Fibroblast of mammary gland (primary cell): ENCODE measurements at regions not wholly inside any gene's neighbourhood (a gene's known extent, or its start where the extent isn't known, plus 50 kb on each side); places are given as distances from the start of the nearest gene placed in this dataset.

Experiments
- DNase-seq: peaks from one replicate; pipeline ENCODE4 v3.0.0-alpha.2; 2010; ENCODE audit warnings: low read depth
- H3K4me3 ChIP-seq: 2 replicates; pipeline ENCODE4 v1.5.1; 2011; ENCODE audit warnings: low read depth, mild to moderate bottlenecking, low read length, moderate library complexity; ENCODE audit not compliant: control insufficient read depth
- TF ChIP-seq, protein P1 (sequence below): conservative IDR thresholded peaks from 2 replicates; pipeline ENCODE4 v1.5.1; 2011; ENCODE audit warnings: low read depth, low read length, inconsistent platforms; ENCODE audit not compliant: control insufficient read depth, insufficient read depth

DNA sequence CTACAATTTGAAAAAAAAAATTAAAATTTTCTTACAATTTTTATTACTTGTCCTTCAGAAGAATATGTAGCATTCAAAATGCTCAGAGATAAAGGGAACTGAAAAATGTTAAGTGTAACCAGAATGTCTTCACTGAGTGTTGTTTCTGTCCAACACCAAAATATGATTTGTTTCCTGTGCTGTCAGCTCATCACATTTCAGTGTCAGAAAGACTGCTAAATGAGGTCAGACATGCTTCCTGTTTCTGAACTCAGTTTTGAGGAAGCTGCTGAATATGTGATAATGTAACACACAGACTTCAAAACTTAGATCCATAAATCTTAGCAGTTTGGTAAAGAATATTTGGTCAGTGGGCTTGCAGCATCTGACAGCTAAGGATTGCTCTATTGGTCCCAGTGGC, 1849.7 kb downstream of the PCDH7 start:
- TF ChIP-seq, protein P1, sequence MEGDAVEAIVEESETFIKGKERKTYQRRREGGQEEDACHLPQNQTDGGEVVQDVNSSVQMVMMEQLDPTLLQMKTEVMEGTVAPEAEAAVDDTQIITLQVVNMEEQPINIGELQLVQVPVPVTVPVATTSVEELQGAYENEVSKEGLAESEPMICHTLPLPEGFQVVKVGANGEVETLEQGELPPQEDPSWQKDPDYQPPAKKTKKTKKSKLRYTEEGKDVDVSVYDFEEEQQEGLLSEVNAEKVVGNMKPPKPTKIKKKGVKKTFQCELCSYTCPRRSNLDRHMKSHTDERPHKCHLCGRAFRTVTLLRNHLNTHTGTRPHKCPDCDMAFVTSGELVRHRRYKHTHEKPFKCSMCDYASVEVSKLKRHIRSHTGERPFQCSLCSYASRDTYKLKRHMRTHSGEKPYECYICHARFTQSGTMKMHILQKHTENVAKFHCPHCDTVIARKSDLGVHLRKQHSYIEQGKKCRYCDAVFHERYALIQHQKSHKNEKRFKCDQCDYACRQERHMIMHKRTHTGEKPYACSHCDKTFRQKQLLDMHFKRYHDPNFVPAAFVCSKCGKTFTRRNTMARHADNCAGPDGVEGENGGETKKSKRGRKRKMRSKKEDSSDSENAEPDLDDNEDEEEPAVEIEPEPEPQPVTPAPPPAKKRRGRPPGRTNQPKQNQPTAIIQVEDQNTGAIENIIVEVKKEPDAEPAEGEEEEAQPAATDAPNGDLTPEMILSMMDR = no peak
- no peak for DNase-seq
- H3K4me3 ChIP-seq = no peak overlapping the region

DNA sequence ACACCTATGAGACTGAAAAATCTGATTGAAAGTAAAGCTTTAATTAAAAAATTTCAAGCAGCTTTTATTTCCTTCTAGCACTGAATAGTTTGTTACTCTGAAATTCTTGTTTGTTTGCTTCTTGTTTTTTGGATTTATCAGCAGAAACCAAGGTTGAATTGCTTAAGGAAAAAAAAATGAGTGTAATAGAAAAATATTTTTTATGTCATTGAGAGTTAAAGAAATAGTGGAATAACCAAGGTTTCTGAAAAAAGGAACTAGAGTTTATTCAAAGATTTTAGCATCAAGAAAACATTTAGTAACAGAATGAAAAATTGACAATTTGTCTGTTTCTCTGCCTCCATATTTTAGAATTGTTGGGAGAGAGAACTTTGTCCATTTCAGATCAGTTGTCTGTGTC, 1852.2 kb downstream of the PCDH7 start:
- no peak for DNase-seq
- no peak overlapping the region for H3K4me3 ChIP-seq
- TF ChIP-seq, protein P1 = no peak

DNA sequence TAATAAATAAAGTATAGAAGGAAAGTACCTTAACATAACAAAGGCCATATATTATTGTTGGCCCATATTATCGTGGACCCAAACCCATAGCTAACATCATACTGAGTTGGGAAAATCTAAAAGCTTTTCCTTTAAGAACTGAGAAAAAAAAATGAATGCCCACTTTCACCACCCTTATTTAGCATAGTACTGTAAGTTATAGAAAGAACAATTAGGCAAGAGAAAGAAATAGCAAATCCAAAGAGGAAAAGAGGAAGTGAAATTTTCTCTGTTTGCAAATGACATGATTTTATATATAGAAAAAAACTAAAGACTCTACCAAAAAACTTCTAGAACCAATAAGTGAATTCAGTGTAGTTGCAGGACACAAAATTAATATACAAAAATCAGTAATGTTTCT, 1854.6 kb downstream of the PCDH7 start:
- TF ChIP-seq, protein P1 = no peak
- no peak for DNase-seq

DNA sequence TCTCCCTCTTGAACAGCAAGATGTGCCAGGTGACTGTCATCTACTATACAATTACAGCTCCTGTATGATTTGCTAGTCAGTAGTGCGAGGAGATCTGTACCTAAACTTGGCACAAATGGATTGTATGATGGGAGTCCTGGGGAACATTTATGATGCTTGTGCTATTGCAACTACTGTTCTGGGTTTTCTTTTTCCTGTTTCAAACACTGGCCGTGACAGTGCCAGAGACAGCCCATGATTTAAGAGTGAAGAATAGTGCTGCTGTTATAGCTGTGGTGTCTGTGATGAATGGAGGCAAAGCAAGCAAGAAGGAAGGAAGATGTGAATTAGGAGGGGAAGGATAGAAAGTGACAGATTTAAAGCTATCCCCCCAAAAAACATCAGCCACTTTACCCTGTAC, 1868.9 kb downstream of the PCDH7 start:
- TF ChIP-seq, protein P1 = no peak
- DNase-seq = no peak
- no peak overlapping the region for H3K4me3 ChIP-seq

More for the DNA sequence above, 1854.6 kb downstream of the PCDH7 start:
- H3K4me3 ChIP-seq = no peak overlapping the region

DNA sequence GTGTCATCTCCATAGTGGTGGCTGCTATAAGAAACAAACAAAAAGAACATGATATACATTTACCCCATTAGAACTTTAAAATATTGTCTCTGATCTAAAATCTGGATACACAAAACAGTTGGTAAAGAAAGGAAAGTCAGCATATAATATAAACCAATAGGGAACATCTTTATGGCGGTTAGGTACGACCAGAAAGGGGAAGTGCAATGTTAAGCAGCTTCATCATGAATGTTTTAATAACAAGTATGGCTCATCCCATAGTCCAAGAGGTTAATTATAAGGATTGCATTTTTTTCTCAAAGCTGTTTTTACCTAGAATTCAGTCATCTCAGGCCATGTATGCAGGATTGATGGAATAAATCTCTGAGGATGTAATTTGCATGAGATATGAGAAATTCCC, 1869.7 kb downstream of the PCDH7 start:
- no peak overlapping the region for H3K4me3 ChIP-seq
- DNase-seq = no peak
- TF ChIP-seq, protein P1 = no peak

DNA sequence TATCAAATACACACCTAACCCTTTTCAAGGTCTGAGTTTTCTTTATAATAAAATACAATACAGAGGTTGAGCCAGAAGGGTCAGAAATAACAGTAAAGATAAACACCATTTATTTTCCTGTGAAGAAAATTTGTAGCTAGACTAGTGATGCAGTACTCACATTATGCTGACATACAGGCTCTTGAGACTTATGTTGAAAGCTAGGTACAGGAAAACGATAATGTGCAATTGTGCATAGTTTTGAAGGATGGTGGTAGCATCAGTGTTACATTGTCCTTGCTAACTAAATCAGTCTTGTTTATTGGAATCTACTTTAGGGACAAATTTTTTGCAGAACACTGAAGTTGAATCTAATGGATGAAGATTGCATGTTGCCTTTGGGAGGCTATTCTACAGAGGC, 1877.2 kb downstream of the PCDH7 start:
- DNase-seq = no peak
- no peak overlapping the region for H3K4me3 ChIP-seq
- TF ChIP-seq, protein P1 = no peak

DNA sequence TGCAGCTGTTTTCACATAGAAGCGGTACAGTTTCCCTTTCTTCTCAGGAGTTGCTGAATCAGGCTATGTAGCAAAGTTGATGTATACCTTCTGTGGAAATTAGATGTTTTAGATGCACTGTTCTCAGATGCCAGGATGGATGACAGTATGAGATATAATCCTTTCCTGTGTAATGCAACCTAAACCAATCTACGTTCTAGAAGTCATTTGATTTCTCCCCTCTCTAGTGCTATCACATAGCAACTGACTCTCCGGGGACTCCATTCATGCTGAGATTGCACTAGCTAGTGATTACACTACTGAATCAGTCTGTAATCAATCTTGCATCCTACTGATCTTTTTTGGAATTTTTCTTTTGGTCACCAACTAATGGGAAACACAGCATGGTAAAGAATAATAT, 1881.7 kb downstream of the PCDH7 start:
- TF ChIP-seq, protein P1 = no peak
- no peak overlapping the region for H3K4me3 ChIP-seq
- peak; percentile 2 for DNase-seq
